CD14-positive monocyte (primary cell): ENCODE measurements at regions not wholly inside any gene's neighbourhood (a gene's known extent, or its start where the extent isn't known, plus 50 kb on each side); places are given as distances from the start of the nearest gene placed in this dataset.
A peak's percentile ranks its signal among the peaks of the same experiment; 100 is the strongest.

Experiments used
- DNase-seq, 3 donors: peaks; one replicate each; pipeline ENCODE4 v3.0.0-alpha.2; 2011 to 2022
- H2AFZ ChIP-seq: 2 replicates; pipeline ENCODE4 v1.6.0; 2012; ENCODE audit warnings: mild to moderate bottlenecking, low read depth, low read length, inconsistent platforms; ENCODE audit not compliant: insufficient read depth, poor library complexity, severe bottlenecking
- H3K27ac ChIP-seq, 2 donors: 1 replicate in 1 of 2; 2 replicates in 1 of 2; pipeline ENCODE4 v1.5.1; 2012 to 2013; ENCODE audit warnings: low read length in 2 of 2, control low read depth in 1 of 2, inconsistent platforms in 1 of 2, low read depth in 1 of 2, mild to moderate bottlenecking in 1 of 2
- H3K27me3 ChIP-seq, 2 donors: one replicate each; pipeline versions ENCODE4 v1.6.0 to v1.6.1; 2011 to 2013; ENCODE audit warnings: low read length in 2 of 2; ENCODE audit not compliant: control insufficient read depth in 2 of 2, insufficient read depth in 2 of 2
- H3K36me3 ChIP-seq, 2 donors: replicated peaks in 1 of 2; 1 replicate in 1 of 2; 2 replicates in 1 of 2; pipeline versions ENCODE4 v1.5.1 to v1.6.1; 2012 to 2013; ENCODE audit warnings: low read length in 2 of 2, control low read depth in 1 of 2, inconsistent platforms in 1 of 2, mild to moderate bottlenecking in 1 of 2; ENCODE audit not compliant: insufficient read depth in 2 of 2, control insufficient read depth in 1 of 2
- H3K4me1 ChIP-seq, 2 donors: 1 replicate in 1 of 2; 2 replicates in 1 of 2; pipeline versions ENCODE4 v1.5.1 to v1.6.1; 2012 to 2013; ENCODE audit warnings: low read length in 2 of 2, control low read depth in 1 of 2, inconsistent platforms in 1 of 2, mild to moderate bottlenecking in 1 of 2, moderate library complexity in 1 of 2; ENCODE audit not compliant: insufficient read depth in 2 of 2, control insufficient read depth in 1 of 2
- H3K4me2 ChIP-seq: replicated peaks from 2 replicates; pipeline ENCODE3; 2012; ENCODE audit warnings: low read length, moderate library complexity, mild to moderate bottlenecking; ENCODE audit not compliant: poor library complexity, severe bottlenecking; ENCODE audit errors: extremely low read depth
- H3K4me3 ChIP-seq, 3 experiments: fragments of 200-600 bp in 1 of 3; sonication (generic) in 1 of 3; replicated peaks in 1 of 3; 1 replicate in 2 of 3; 2 replicates in 1 of 3; pipeline ENCODE4 v1.5.1; 2011 to 2013; ENCODE audit warnings: low read length in 3 of 3, mild to moderate bottlenecking in 3 of 3, control low read depth in 2 of 3, low read depth in 2 of 3, inconsistent platforms in 1 of 3, moderate library complexity in 1 of 3
- H3K79me2 ChIP-seq: 2 replicates; pipeline ENCODE4 v1.6.0; 2012; ENCODE audit warnings: mild to moderate bottlenecking, control low read depth, inconsistent platforms, low read length, moderate library complexity; ENCODE audit not compliant: insufficient read depth
- H3K9ac ChIP-seq: 2 replicates; pipeline ENCODE4 v1.6.0; 2017; ENCODE audit warnings: low read length, mild to moderate bottlenecking; ENCODE audit not compliant: insufficient read depth, poor library complexity, severe bottlenecking
- H3K9me3 ChIP-seq, 2 donors: replicated peaks in 1 of 2; 1 replicate in 1 of 2; 2 replicates in 1 of 2; pipeline versions ENCODE4 v1.5.1 to v1.6.1; 2012 to 2013; ENCODE audit warnings: low read length in 2 of 2, control low read depth in 1 of 2; ENCODE audit not compliant: control insufficient read depth in 1 of 2, insufficient read depth in 1 of 2
- H4K20me1 ChIP-seq: 2 replicates; pipeline ENCODE4 v1.6.0; 2012; ENCODE audit warnings: mild to moderate bottlenecking, low read length, control low read depth, moderate library complexity; ENCODE audit not compliant: insufficient read depth
- H3K27ac Mint-ChIP-seq, 7 donors: one replicate each; pipeline ENCODE4 v1.8.0; 2020; ENCODE audit warnings: mild to moderate bottlenecking in 7 of 7, mixed read lengths in 7 of 7, moderate library complexity in 6 of 7, inconsistent platforms in 2 of 7
- H3K27me3 Mint-ChIP-seq, 3 donors: one replicate each; pipeline ENCODE4 v1.8.0; 2021 to 2022; ENCODE audit warnings: low read depth in 3 of 3, mild to moderate bottlenecking in 3 of 3, mixed read lengths in 3 of 3, moderate library complexity in 3 of 3, inconsistent platforms in 1 of 3
- H3K36me3 Mint-ChIP-seq, 2 donors: one replicate each; pipeline ENCODE4 v1.8.0; 2020; ENCODE audit warnings: mixed read lengths in 2 of 2, inconsistent platforms in 1 of 2, mild to moderate bottlenecking in 1 of 2
- H3K4me1 Mint-ChIP-seq: one replicate; pipeline ENCODE4 v1.8.0; 2020; ENCODE audit warnings: mild to moderate bottlenecking, mixed read lengths
- H3K4me3 Mint-ChIP-seq, 2 donors: one replicate each; pipeline ENCODE4 v1.8.0; 2020; ENCODE audit warnings: mild to moderate bottlenecking in 2 of 2, mixed read lengths in 2 of 2, moderate library complexity in 1 of 2
- H3K9me3 Mint-ChIP-seq, 7 donors: one replicate each; pipeline ENCODE4 v1.8.0; 2020 to 2022; ENCODE audit warnings: mixed read lengths in 7 of 7, mild to moderate bottlenecking in 6 of 7, moderate library complexity in 6 of 7, inconsistent platforms in 2 of 7
- WGBS: methylation state at CpG from one replicate; pipeline ENCODE4 v1.1.5; 2013; ENCODE audit warnings: missing lambda C conversion rate; ENCODE audit not compliant: insufficient coverage; 5-methylcytosine and 5-hydroxymethylcytosine counted together
- intact Hi-C, 2 donors: fragments of 100-400 bp; cut with micrococcal nuclease; formaldehyde crosslinking; loops; one replicate each; pipeline versions ENCODE4 v1.15.0 to v1.15.1; 2023
- TF ChIP-seq, protein P1 (sequence below): fragments of 200-600 bp; IDR thresholded peaks from one replicate; pipeline ENCODE4 v1.8.0; 2022; ENCODE audit warnings: antibody characterized with exemption, mild to moderate bottlenecking

DNA sequence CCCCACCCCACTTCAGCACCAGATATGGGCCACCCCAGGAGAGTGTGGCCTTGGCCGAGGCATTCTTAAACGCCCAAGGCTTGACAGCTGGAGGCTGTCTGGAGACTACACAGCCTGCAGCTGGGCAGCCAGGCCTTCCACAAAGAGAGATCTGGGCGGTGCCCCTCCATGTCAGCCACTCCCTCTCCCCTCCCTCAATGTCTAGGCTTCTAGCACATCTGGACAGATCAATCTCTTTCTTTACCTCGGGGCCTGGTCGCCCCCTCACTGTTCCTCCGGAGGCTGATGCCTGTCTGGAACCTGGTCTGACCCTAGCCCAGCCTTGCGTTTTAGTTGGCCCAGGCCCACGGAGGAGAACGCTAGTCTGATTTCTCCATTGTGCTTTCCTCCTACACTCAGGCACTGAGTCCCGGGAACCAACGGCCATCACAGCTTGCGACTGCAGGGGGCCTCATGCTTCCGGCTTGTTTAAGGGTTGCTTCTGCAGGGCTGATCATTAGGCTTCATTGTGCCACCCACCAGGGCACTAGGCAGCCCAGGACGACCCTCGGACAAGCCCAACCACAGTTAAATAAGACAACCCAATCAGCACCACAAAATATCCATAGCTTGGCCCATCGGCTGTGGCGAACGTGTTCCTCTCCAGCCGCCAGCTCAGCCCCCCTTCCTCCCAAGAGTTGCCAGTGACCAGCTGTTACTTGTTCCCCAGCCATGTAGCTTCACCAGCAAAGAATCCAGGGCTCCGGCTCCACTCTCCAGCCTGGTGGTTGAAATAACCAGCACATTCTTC is 200.6 kb downstream of the BCOR start:
- Histone ChIP-seq H3K27ac (no peak overlapping the region), H3K4me3 (no peak overlapping the region), H4K20me1 (no peaks in the 10 kb centered on the region), H3K9me3 (no peaks in the 10 kb centered on the region), H3K79me2 (no peaks in the 10 kb centered on the region), H3K27me3 (no peaks in the 10 kb centered on the region), H3K4me1 (peaks cover 13 to 25% of the 10 kb centered on the region in 2 donors), H3K36me3 (no peaks in the 10 kb centered on the region), H2AFZ (no peak overlapping the region), H3K9ac (no peak overlapping the region), H3K4me2 (no peak overlapping the region)
- Mint-ChIP-seq H3K36me3 (no peaks in the 10 kb centered on the region), H3K27me3 (peaks cover 1 to 3% (median 2%) of the 10 kb centered on the region in 3 donors), H3K27ac (no peak overlapping the region), H3K4me3 (peak overlapping the region; percentile 39 to 41), H3K4me1 (peaks cover 22% of the 10 kb centered on the region), H3K9me3 (peaks cover 0 to 3% (median 0%) of the 10 kb centered on the region in 7 donors)
- intact Hi-C loops: no loop called here
- TF ChIP-seq, protein P1, sequence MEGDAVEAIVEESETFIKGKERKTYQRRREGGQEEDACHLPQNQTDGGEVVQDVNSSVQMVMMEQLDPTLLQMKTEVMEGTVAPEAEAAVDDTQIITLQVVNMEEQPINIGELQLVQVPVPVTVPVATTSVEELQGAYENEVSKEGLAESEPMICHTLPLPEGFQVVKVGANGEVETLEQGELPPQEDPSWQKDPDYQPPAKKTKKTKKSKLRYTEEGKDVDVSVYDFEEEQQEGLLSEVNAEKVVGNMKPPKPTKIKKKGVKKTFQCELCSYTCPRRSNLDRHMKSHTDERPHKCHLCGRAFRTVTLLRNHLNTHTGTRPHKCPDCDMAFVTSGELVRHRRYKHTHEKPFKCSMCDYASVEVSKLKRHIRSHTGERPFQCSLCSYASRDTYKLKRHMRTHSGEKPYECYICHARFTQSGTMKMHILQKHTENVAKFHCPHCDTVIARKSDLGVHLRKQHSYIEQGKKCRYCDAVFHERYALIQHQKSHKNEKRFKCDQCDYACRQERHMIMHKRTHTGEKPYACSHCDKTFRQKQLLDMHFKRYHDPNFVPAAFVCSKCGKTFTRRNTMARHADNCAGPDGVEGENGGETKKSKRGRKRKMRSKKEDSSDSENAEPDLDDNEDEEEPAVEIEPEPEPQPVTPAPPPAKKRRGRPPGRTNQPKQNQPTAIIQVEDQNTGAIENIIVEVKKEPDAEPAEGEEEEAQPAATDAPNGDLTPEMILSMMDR: no peak
- no peak for DNase-seq
- 68% methylated on average over 7 of the region's 20 CpGs for WGBS

DNA sequence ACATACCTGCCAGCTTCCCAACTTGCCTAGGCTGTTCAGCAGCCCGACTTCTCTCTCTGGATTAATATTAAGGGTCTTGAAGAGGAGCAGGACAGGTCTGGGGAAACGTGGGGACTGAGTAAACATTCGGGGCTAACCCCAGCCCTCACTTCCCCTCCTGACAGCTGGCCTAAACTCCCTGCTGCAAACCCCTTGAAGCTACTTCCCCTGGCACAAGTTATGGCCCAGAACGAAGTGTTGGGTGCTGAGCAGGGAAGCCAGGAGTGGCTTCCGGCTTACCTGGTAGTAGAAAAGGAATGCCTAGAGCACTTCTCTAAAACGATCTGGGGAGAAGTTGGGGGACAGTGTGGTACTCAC is 200.0 kb downstream of the BCOR start:
- H3K4me2 ChIP-seq: no peak overlapping the region
- no peak overlapping the region for H3K9ac ChIP-seq

More for the DNA sequence above, 200.0 kb downstream of the BCOR start:
- DNase-seq: peak in 2 of 3 donors; percentile 15 to 32
- Histone ChIP-seq H3K27ac (no peak overlapping the region), H3K9me3 (no peaks in the 10 kb centered on the region), H2AFZ (no peak overlapping the region), H3K79me2 (no peaks in the 10 kb centered on the region), H4K20me1 (no peaks in the 10 kb centered on the region), H3K4me1 (peaks cover 12 to 25% of the 10 kb centered on the region in 2 donors), H3K27me3 (no peaks in the 10 kb centered on the region), H3K4me3 (no peak overlapping the region), H3K36me3 (no peaks in the 10 kb centered on the region)
- H3K9me3 Mint-ChIP-seq: peaks cover 0 to 3% (median 0%) of the 10 kb centered on the region in 7 donors
- H3K27me3 Mint-ChIP-seq: peaks cover 0 to 2% (median 1%) of the 10 kb centered on the region in 3 donors
- intact Hi-C loops: no loop called here
- H3K27ac Mint-ChIP-seq: peak overlapping the region in 1 of 7 donors; percentile 5
- no peaks in the 10 kb centered on the region for H3K36me3 Mint-ChIP-seq
- H3K4me3 Mint-ChIP-seq: peak overlapping the region in 1 of 2 donors; percentile 39
- TF ChIP-seq, protein P1: no peak
- peaks cover 21% of the 10 kb centered on the region for H3K4me1 Mint-ChIP-seq
- WGBS: 0% methylated on average over 1 of the region's 6 CpGs
